Pancreas (tissue), 10 donors: ENCODE measurements at regions not wholly inside any gene's neighbourhood (a gene's known extent, or its start where the extent isn't known, plus 50 kb on each side); places are given as distances from the start of the nearest gene placed in this dataset.

Source experiments
- ATAC-seq, 4 donors: fragments of 200-7000 bp; cut with Tn5 transposase; one replicate each; pipeline versions ENCODE4 v1.8.0 to v1.9.1; 2020; ENCODE audit warnings: mild to moderate bottlenecking in 4 of 4, moderate library complexity in 4 of 4
- DNase-seq, 6 donors: peaks; one replicate each; pipeline ENCODE4 v3.0.0-alpha.2; 2020
- FAIRE-seq: peaks from 2 replicates; lab custom pipeline; 2012; peaks lifted over from hg19 to GRCh38; lab: Jason Lieb, UNC
- H3K27ac ChIP-seq, 4 donors: fragments of 200-600 bp; sonication (generic); 1 replicate in 3 of 4; 2 replicates in 1 of 4; pipeline versions ENCODE4 v1.5.0 to v1.8.0; 2020
- H3K27me3 ChIP-seq, 4 donors: fragments of 200-600 bp; one replicate each; pipeline ENCODE4 v1.8.0; 2021
- H3K36me3 ChIP-seq, 3 donors: fragments of 200-600 bp; sonication (generic) in 1 of 3; one replicate each; pipeline versions ENCODE4 v1.5.0 to v1.8.0; 2020 to 2021
- H3K4me1 ChIP-seq, 3 donors: fragments of 200-600 bp; one replicate each; pipeline ENCODE4 v1.8.0; 2021
- H3K4me3 ChIP-seq, 4 donors: fragments of 200-600 bp; sonication (generic) in 2 of 4; one replicate each; pipeline versions ENCODE4 v1.5.0 to v1.8.0; 2020 to 2021
- H3K9me3 ChIP-seq, 4 donors: fragments of 200-600 bp; one replicate each; pipeline ENCODE4 v1.8.0; 2021
- CTCF ChIP-seq, 4 donors: fragments of 200-600 bp; sonication (generic) in 3 of 4; IDR thresholded peaks; one replicate each; pipeline versions ENCODE4 v1.5.0 to v1.8.0; 2021; ENCODE audit warnings: antibody characterized with exemption in 4 of 4
- WGBS, 2 donors: extraction: QIAGEN DNeasy Blood & Tissue Kit; methylation state at CpG; one replicate each; pipeline ENCODE4 v1.1.7; 2013; 5-methylcytosine and 5-hydroxymethylcytosine counted together
- intact Hi-C, 3 donors: fragments of 100-400 bp; cut with DNase I; formaldehyde crosslinking; loops; one replicate each; pipeline versions ENCODE4 v1.11.1 to v1.14.2; 2022
- donor health status: healthy with polysubstance abuse.
- donor health status: DM: no; HTN: no; CAD: no; lungs with moderate emphysema.
- donor health status: DM: no; HTN: no; CAD: no.
- donor health status: control.
- donor health status: control.
- donor health status: Bipolar disorder and iron deficiency.
- donor health status: DM: yes; HTN: yes; CAD: no.
- donor health status: DM: no; HTN: no; CAD: no.
- donor health status: DM: no; HTN: no; CAD: no.
- donor health status: DM: yes; HTN: yes; CAD: no.

GRCh38 chr5:58073243-58073642 is 386.6 kb downstream of the PLK2 start:
- no peak overlapping the region for H3K4me3 ChIP-seq
- WGBS, 2 donors: 89 to 92% methylated on average over 2 of the region's 2 CpGs
- H3K36me3 ChIP-seq: no peaks in the 10 kb centered on the region
- FAIRE-seq: no peak
- no peak overlapping the region for H3K27ac ChIP-seq
- H3K9me3 ChIP-seq: no peaks in the 10 kb centered on the region
- intact Hi-C loops: no loop called here
- no peak for ATAC-seq
- no peak for TF ChIP-seq CTCF (IDR thresholded peaks at IDR 0.05)
- DNase-seq: no peak
- no peaks in the 10 kb centered on the region for H3K4me1 ChIP-seq
- no peaks in the 10 kb centered on the region for H3K27me3 ChIP-seq

GRCh38 chr5:58072300-58072965 is 387.5 kb downstream of the PLK2 start:
- no peak for DNase-seq
- WGBS, 2 donors: 77 to 84% methylated on average over 6 of the region's 6 CpGs
- Histone ChIP-seq H3K27ac (no peak overlapping the region), H3K27me3 (no peaks in the 10 kb centered on the region), H3K9me3 (no peaks in the 10 kb centered on the region), H3K4me1 (no peaks in the 10 kb centered on the region), H3K36me3 (no peaks in the 10 kb centered on the region), H3K4me3 (no peak overlapping the region)
- TF ChIP-seq CTCF (IDR thresholded peaks at IDR 0.05): no peak
- no peak for ATAC-seq
- intact Hi-C loops: no loop called here
- no peak for FAIRE-seq

- intact Hi-C loops: no loop called here
- TF ChIP-seq CTCF (IDR thresholded peaks at IDR 0.05): no peak
- Histone ChIP-seq H3K27ac (no peak overlapping the region), H3K27me3 (no peaks in the 10 kb centered on the region), H3K4me3 (no peak overlapping the region), H3K4me1 (no peaks in the 10 kb centered on the region), H3K9me3 (no peaks in the 10 kb centered on the region), H3K36me3 (no peaks in the 10 kb centered on the region)
- WGBS, 2 donors: 80 to 81% methylated on average over 4 of the region's 4 CpGs
- DNase-seq (no peak), FAIRE-seq (no peak), ATAC-seq (peak in 2 of 4 donors; percentile 14 to 27)
Measured at GRCh38 chr5:58071566-58071965, 388.3 kb downstream of the PLK2 start.

DNA sequence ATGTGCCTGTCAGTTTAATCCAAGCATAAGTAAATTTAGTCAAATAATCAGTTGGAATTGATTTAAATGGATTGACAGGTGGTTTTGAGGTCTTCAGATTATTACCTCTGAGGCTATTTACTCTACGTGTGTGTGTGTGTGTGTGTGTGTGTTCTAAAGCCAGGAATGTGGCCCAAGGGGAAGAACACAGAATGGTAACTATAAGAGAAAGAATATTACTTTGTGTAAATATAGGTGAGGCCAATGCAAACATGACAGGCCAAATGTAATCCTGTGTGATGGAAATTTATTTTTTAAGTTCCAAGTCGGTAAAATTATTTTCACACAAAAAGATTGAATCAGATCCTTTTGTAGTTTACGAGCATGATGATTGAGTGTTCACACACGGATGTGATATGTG is 390.0 kb downstream of the PLK2 start:
- ATAC-seq (peak in 3 of 4 donors; percentile 30 to 35 (median 34)), DNase-seq (no peak), FAIRE-seq (no peak)
- no peaks in the 10 kb centered on the region for H3K9me3 ChIP-seq
- H3K36me3 ChIP-seq: no peaks in the 10 kb centered on the region
- WGBS, 2 donors: 41 to 50% methylated on average over 4 of the region's 4 CpGs
- H3K27ac ChIP-seq: no peak overlapping the region
- intact Hi-C loops: no loop called here
- no peak overlapping the region for H3K4me3 ChIP-seq
- no peak for TF ChIP-seq CTCF (IDR thresholded peaks at IDR 0.05)
- no peaks in the 10 kb centered on the region for H3K4me1 ChIP-seq
- no peaks in the 10 kb centered on the region for H3K27me3 ChIP-seq

DNA sequence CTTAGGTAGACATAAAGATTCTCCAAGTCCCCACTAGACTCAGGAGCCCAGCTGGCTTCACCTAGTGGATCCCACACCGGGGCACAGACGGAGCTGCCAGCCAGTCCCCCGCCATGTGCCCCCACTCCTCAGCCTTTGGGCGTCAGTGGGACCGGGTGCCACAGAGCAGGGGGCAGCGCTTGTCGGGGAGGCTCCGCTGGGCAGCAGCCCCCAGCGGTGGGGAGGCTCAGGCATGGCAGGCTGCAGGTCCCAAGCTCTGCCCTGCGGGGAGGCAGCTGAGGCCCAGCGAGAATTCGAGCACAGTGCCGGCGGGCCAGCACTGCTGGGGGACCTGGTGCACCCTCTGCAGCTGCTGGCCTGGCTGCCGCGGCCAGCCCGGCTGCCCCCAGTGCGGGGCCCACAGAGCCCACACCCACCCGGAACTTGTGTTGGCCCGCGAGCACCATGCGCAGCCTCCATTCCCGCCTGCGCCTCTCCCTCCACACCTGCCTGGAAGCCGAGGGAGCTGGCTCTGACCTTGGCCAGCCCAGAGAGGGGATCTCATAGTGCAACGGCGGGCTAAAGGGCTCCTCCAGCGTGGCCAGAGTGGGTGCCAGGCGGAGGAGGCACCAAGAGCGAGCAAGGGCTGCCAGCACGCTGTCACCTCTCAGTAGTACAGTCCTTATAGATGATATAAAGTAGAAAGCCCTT is 390.7 kb downstream of the PLK2 start:
- H3K4me3 ChIP-seq: no peak overlapping the region
- no peaks in the 10 kb centered on the region for H3K27me3 ChIP-seq
- 95% methylated on average over 29 to 31 of the region's 31 CpGs for WGBS, 2 donors
- peak in 1 of 6 donors; percentile 46 for DNase-seq
- no peak for FAIRE-seq
- no peaks in the 10 kb centered on the region for H3K4me1 ChIP-seq
- H3K36me3 ChIP-seq: no peaks in the 10 kb centered on the region
- TF ChIP-seq CTCF (IDR thresholded peaks at IDR 0.05): no peak
- no peak overlapping the region for H3K27ac ChIP-seq
- intact Hi-C loops: no loop called here
- no peaks in the 10 kb centered on the region for H3K9me3 ChIP-seq
- no peak for ATAC-seq
